Nephron progenitor cell (in vitro differentiated cells): ENCODE measurements at regions not wholly inside any gene's neighbourhood (a gene's known extent, or its start where the extent isn't known, plus 50 kb on each side); places are given as distances from the start of the nearest gene placed in this dataset.

Experiments
- DNase-seq: peaks from one replicate; pipeline ENCODE4 v3.0.0; 2021
- H3K27ac Mint-ChIP-seq: 2 replicates; pipeline ENCODE4 v1.8.0; 2021; ENCODE audit warnings: mild to moderate bottlenecking, moderate library complexity, mixed read lengths
- H3K27me3 Mint-ChIP-seq: 2 replicates; pipeline ENCODE4 v1.8.0; 2021; ENCODE audit warnings: mild to moderate bottlenecking, low read depth, mixed read lengths; ENCODE audit not compliant: poor library complexity
- H3K36me3 Mint-ChIP-seq: 2 replicates; pipeline ENCODE4 v1.8.0; 2021; ENCODE audit warnings: low read depth, mixed read lengths
- H3K4me1 Mint-ChIP-seq: 2 replicates; pipeline ENCODE4 v1.8.0; 2021; ENCODE audit warnings: mixed read lengths
- H3K4me3 Mint-ChIP-seq: 2 replicates; pipeline ENCODE4 v1.8.0; 2021; ENCODE audit warnings: mild to moderate bottlenecking, moderate library complexity, mixed read lengths
- H3K9me3 Mint-ChIP-seq: 2 replicates; pipeline ENCODE4 v1.8.0; 2021; ENCODE audit warnings: mild to moderate bottlenecking, moderate library complexity, mixed read lengths
- CTCF ChIP-seq: fragments of 200-600 bp; sonication (generic); IDR thresholded peaks from 2 replicates; pipeline ENCODE4 v1.5.0; 2021; ENCODE audit warnings: antibody characterized with exemption

GRCh38 chr10:33534416-33534815 is 199.9 kb upstream of the NRP1 start:
- peaks cover 22% of the 10 kb centered on the region for H3K4me1 Mint-ChIP-seq
- H3K27ac Mint-ChIP-seq, result no peak overlapping the region
- no peak for DNase-seq
- peaks cover 7% of the 10 kb centered on the region for H3K36me3 Mint-ChIP-seq
- H3K27me3 Mint-ChIP-seq, result no peaks in the 10 kb centered on the region
- H3K9me3 Mint-ChIP-seq, result peaks cover 12% of the 10 kb centered on the region
- TF ChIP-seq CTCF, result no peak
- no peak overlapping the region for H3K4me3 Mint-ChIP-seq

DNA sequence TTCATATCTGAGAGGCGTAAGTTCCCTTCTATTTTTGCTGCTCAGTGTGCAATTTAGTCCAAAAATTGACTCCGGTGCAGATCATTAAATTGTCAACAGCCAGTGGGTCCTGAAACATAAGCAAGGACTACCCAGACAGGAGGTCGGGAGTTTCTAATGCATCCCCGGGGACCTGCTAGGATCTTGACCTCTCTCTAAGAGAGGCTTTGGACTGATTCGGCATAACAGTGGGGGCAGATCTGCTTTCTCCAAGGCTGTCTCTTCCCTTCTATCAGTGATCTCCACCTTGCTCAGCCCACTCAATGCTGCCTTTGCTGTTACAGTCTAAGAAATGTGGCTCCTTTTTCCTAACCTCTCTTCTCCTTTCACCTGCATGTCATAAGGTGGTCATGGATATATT is 199.1 kb upstream of the NRP1 start:
- peak; percentile 26 for DNase-seq
- H3K27ac Mint-ChIP-seq, result no peak overlapping the region
- H3K4me1 Mint-ChIP-seq, result peaks cover 16% of the 10 kb centered on the region
- no peak overlapping the region for H3K4me3 Mint-ChIP-seq
- peaks cover 15% of the 10 kb centered on the region for H3K36me3 Mint-ChIP-seq
- no peaks in the 10 kb centered on the region for H3K27me3 Mint-ChIP-seq
- TF ChIP-seq CTCF, result no peak
- peaks cover 20% of the 10 kb centered on the region for H3K9me3 Mint-ChIP-seq

GRCh38 chr10:33532901-33533300 is 198.4 kb upstream of the NRP1 start:
- no peak for TF ChIP-seq CTCF
- H3K27me3 Mint-ChIP-seq, result no peaks in the 10 kb centered on the region
- peaks cover 14% of the 10 kb centered on the region for H3K4me1 Mint-ChIP-seq
- no peak for DNase-seq
- peaks cover 28% of the 10 kb centered on the region for H3K9me3 Mint-ChIP-seq
- H3K4me3 Mint-ChIP-seq, result no peak overlapping the region
- peaks cover 21% of the 10 kb centered on the region for H3K36me3 Mint-ChIP-seq
- no peak overlapping the region for H3K27ac Mint-ChIP-seq

DNA sequence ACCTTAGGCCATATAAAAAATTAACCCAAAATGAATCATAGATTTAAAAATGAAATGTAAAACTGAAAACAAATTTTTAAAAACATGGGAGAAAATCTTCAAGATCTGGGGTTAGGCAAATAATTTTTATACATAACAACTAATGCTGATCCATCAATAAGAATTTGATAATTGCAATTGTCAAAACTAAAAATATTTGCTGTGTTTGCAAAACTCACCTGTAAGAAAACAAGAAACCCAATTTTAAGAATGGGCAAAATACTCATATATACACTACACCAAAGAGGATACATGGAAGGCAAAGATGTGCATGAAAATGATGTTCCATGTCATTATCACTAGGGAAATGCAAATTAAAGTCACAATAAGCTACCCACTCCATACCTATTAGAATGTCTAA is 194.8 kb upstream of the NRP1 start:
- Mint-ChIP-seq H3K4me1 (peaks cover 14% of the 10 kb centered on the region), H3K9me3 (peaks cover 37% of the 10 kb centered on the region), H3K27me3 (no peaks in the 10 kb centered on the region), H3K36me3 (peaks cover 25% of the 10 kb centered on the region), H3K4me3 (no peak overlapping the region), H3K27ac (no peak overlapping the region)
- no peak for TF ChIP-seq CTCF
- DNase-seq, result no peak

GRCh38 chr10:33524966-33525365 is 190.5 kb upstream of the NRP1 start:
- no peak overlapping the region for H3K27ac Mint-ChIP-seq
- H3K27me3 Mint-ChIP-seq, result peaks cover 15% of the 10 kb centered on the region
- no peak for DNase-seq

More at GRCh38 chr10:33524966-33525365, 190.5 kb upstream of the NRP1 start:
- H3K9me3 Mint-ChIP-seq, result peaks cover 30% of the 10 kb centered on the region
- peaks cover 23% of the 10 kb centered on the region for H3K36me3 Mint-ChIP-seq
- peaks cover 34% of the 10 kb centered on the region for H3K4me1 Mint-ChIP-seq
- H3K4me3 Mint-ChIP-seq, result no peak overlapping the region
- TF ChIP-seq CTCF, result no peak
